Erythroblast (primary cell): ENCODE measurements at regions not wholly inside any gene's neighbourhood (a gene's known extent, or its start where the extent isn't known, plus 50 kb on each side); places are given as distances from the start of the nearest gene placed in this dataset.

ENCODE experiments used
- GATA1 ChIP-seq: IDR thresholded peaks from 2 replicates; pipeline ENCODE4 v1.6.1; 2011; ENCODE audit warnings: low read depth, mild to moderate bottlenecking, control low read depth, low read length, moderate library complexity
- POLR2A ChIP-seq: IDR thresholded peaks from 2 replicates; pipeline ENCODE4 v1.6.1; 2011; ENCODE audit warnings: mild to moderate bottlenecking, low read length

DNA sequence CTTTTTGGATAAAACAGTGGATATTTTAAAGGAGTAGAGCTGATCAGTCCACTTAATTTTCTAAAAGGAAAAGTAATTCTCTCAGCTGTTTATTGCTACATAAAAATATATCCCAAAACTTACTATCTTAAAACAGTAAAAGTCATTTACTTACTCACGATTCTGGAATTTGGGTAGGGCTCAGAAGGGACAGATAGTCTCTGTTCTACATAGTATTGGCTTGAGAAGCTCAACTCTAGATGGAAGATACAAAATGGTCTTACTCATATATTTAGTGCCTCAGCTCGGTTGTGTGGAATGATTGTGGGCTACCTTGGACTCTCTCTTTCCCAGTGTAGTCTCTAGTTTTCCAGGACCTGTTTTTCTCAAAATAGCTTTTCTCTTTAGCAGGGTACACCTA, 691.5 kb upstream of the POU3F4 start:
- no peak for TF ChIP-seq POLR2A
- TF ChIP-seq GATA1: no peak
